ENCODE measurements at regions not wholly inside any gene's neighbourhood (a gene's known extent, or its start where the extent isn't known, plus 50 kb on each side); places are given as distances from the start of the nearest gene placed in this dataset.
"Not testable (repeated sequence)": the region's sequence is repeated elsewhere in the genome, so short reads cannot be mapped to it uniquely, and the experiment has no call there.

GRCh38 chr11:69869311-69869939 lies 50.2 kb upstream of the FGF3 start:
- DNase-seq = no peak

- no peak for DNase-seq
Observed at GRCh38 chr11:69870766-69871165, 51.5 kb upstream of the FGF3 start.

GRCh38 chr11:69873166-69874077 lies 54.2 kb upstream of the FGF3 start:
- DNase-seq = no peak

- no peak for DNase-seq
Observed at GRCh38 chr11:69874178-69874983, 55.2 kb upstream of the FGF3 start.

- DNase-seq = peak; percentile 52
Observed at GRCh38 chr11:69874984-69875624, 55.9 kb upstream of the FGF3 start.

- no peak for DNase-seq
Observed at GRCh38 chr11:69876013-69876412, 56.8 kb upstream of the FGF3 start.

- DNase-seq = no peak
Observed at GRCh38 chr11:69877235-69877634, 58.0 kb upstream of the FGF3 start.

- not testable (repeated sequence) for DNase-seq
Observed at GRCh38 chr11:69877704-69878103, 58.5 kb upstream of the FGF3 start.

GRCh38 chr11:69878144-69878883 lies 59.1 kb upstream of the FGF3 start:
- DNase-seq = no peak

GRCh38 chr11:69878927-69879728 lies 59.9 kb upstream of the FGF3 start:
- DNase-seq = no peak

GRCh38 chr11:69879729-69880005 lies 60.5 kb upstream of the FGF3 start:
- DNase-seq = no peak

- DNase-seq = no peak
Observed at GRCh38 chr11:69880041-69880825, 61.0 kb upstream of the FGF3 start.

GRCh38 chr11:69880826-69881445 lies 61.7 kb upstream of the FGF3 start:
- no peak for DNase-seq

- DNase-seq = no peak
Observed at GRCh38 chr11:69881467-69882269, 62.5 kb upstream of the FGF3 start.

- DNase-seq = no peak
Observed at GRCh38 chr11:69882270-69882608, 63.0 kb upstream of the FGF3 start.

- DNase-seq = no peak
Observed at GRCh38 chr11:69883292-69884255, 64.4 kb upstream of the FGF3 start.

- DNase-seq = no peak
Observed at GRCh38 chr11:69884286-69884685, 65.1 kb upstream of the FGF3 start.

GRCh38 chr11:69884751-69885150 lies 65.5 kb upstream of the FGF3 start:
- no peak for DNase-seq
